ENCODE measurements at regions not wholly inside any gene's neighbourhood (a gene's known extent, or its start where the extent isn't known, plus 50 kb on each side); places are given as distances from the start of the nearest gene placed in this dataset.

DNA sequence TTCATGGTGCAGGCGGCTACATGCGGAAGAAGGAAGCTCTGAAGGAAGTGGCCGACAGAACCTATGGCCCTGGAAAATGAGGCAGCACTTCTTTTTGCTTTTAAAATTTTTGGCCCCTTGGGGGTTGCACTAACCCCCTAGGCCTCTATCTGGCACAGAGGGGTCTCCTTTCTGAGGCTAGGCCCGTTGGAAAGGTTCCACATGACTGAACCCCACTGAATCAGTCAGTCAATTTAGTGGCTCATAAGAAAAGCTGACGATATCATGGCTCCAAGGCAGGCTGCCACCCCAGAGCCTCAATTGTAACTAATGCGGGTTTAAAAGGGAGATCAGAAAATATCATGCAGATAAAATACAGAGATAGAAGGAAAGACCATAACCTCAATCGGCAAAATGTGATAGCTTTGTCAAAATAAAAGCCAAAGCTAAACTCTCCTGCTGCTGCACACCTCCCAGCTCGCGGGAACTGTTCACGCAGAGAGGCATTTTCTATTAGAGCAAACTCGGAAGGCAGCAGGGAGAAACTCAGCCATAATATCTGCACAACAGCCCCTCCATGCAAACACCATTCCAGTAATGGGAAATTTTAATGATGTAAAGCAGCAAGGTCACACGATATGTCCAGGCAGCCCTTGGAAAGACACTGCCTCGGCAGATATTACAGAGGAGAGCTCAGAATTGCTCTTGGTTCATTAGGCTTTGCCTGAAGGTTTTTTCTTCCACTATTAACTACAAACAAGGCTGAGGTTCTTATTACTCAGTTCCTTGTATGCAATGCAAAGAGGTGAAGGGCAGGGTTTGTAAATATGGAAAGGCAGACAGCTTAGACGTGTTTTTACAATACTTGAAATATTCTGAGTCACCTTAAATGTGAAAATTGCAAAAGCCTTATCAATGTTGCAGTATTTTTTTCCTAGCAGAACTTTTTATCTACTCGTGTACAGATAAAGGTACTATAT, 200.4 kb upstream of the PMFBP1 start:
- no peak for TF ChIP-seq POLR2A (IDR thresholded peaks at IDR 0.05)
- TF ChIP-seq, protein P1, sequence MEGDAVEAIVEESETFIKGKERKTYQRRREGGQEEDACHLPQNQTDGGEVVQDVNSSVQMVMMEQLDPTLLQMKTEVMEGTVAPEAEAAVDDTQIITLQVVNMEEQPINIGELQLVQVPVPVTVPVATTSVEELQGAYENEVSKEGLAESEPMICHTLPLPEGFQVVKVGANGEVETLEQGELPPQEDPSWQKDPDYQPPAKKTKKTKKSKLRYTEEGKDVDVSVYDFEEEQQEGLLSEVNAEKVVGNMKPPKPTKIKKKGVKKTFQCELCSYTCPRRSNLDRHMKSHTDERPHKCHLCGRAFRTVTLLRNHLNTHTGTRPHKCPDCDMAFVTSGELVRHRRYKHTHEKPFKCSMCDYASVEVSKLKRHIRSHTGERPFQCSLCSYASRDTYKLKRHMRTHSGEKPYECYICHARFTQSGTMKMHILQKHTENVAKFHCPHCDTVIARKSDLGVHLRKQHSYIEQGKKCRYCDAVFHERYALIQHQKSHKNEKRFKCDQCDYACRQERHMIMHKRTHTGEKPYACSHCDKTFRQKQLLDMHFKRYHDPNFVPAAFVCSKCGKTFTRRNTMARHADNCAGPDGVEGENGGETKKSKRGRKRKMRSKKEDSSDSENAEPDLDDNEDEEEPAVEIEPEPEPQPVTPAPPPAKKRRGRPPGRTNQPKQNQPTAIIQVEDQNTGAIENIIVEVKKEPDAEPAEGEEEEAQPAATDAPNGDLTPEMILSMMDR (IDR thresholded peaks at IDR 0.05): no peak
- TF ChIP-seq POLR2AphosphoS5 (IDR thresholded peaks at IDR 0.05): no peak
